Activated naive CD4-positive, alpha-beta T cell treated with anti-CD3 and anti-CD28 coated beads, Interleukin-2, amount 50 U/mL, for 24 hours (primary cell): ENCODE measurements at regions not wholly inside any gene's neighbourhood (a gene's known extent, or its start where the extent isn't known, plus 50 kb on each side); places are given as distances from the start of the nearest gene placed in this dataset.

Experiments used
- H3K27ac Mint-ChIP-seq: one replicate; pipeline ENCODE4 v1.8.0; 2021; ENCODE audit warnings: mild to moderate bottlenecking, mixed read lengths
- H3K27me3 Mint-ChIP-seq: one replicate; pipeline ENCODE4 v1.8.0; 2021; ENCODE audit warnings: mixed read lengths
- H3K36me3 Mint-ChIP-seq: one replicate; pipeline ENCODE4 v1.8.0; 2021; ENCODE audit warnings: mixed read lengths
- H3K4me1 Mint-ChIP-seq: one replicate; pipeline ENCODE4 v1.8.0; 2021; ENCODE audit warnings: mixed read lengths
- H3K4me3 Mint-ChIP-seq: one replicate; pipeline ENCODE4 v1.8.0; 2021; ENCODE audit warnings: mild to moderate bottlenecking, mixed read lengths
- H3K9me3 Mint-ChIP-seq: one replicate; pipeline ENCODE4 v1.8.0; 2021; ENCODE audit warnings: mixed read lengths

DNA sequence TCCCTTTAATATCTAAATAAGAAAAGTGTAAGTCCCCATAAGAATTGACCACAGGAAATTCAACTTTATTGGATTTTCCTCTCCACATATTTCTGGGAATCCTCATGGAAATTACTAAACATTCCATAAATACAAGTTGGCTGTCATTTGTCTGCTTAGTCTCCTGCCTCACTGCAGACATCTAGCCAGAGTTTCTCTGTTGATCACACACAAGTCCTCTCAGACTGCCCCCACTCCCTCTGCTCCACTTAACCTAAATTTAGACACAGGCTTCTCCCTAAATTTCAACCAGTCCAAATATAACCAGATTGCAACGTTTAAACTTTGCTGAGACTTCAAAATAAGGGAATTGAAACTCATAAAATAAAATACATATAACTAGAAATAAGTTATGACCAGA lies 982.1 kb downstream of the DTWD2 start:
- Mint-ChIP-seq H3K36me3 (no peaks in the 10 kb centered on the region), H3K27me3 (no peaks in the 10 kb centered on the region), H3K27ac (no peak overlapping the region), H3K4me1 (no peaks in the 10 kb centered on the region), H3K4me3 (no peak overlapping the region), H3K9me3 (peaks cover 11% of the 10 kb centered on the region)

- no peaks in the 10 kb centered on the region for H3K4me1 Mint-ChIP-seq
- peaks cover 18% of the 10 kb centered on the region for H3K9me3 Mint-ChIP-seq
- H3K36me3 Mint-ChIP-seq = no peaks in the 10 kb centered on the region
- H3K27me3 Mint-ChIP-seq = no peaks in the 10 kb centered on the region
- H3K4me3 Mint-ChIP-seq = no peak overlapping the region
- H3K27ac Mint-ChIP-seq = no peak overlapping the region
Measured at GRCh38 chr5:117999939-118000549, 988.3 kb downstream of the DTWD2 start.

DNA sequence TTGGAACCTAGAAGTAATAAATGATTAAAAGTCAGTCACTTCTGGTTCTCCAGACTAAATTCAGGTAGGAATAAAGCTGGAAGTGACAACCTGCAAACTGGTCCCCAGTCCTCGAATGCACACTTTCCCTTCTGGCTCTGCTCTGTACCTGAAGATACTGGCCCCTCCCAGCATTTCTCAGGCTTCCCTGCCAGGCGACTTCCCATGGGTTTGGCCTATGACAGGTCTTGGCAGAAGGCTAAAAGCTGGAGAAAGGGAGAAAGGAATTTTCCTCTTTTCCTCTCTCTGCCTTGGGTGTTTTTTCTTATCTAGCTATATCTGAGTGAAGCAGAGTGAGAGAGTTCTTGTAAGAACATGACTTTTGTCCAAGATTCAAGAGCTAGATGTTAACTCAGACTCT lies 1005.7 kb downstream of the DTWD2 start:
- no peak overlapping the region for H3K4me3 Mint-ChIP-seq

DNA sequence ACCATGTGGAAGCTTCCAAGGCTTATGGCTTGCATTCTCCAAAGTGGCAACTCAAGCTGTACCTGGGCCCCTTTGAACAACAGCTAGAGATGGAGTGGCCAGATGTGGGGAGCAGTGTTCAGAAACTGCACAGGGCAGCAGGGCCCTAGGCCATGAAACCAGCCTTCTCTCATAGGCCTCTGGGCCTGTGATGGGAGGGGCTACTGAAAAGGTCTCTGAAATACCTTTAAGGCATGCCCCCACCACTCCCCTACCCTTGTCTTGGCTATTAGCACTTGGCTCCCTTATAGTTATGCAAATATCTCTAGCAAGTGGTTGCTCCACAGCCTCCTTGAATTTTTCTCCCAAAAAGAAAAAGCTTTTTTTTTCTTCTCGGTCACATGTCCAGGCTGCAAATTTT lies 1014.6 kb downstream of the DTWD2 start:
- H3K27me3 Mint-ChIP-seq = no peaks in the 10 kb centered on the region
- H3K4me1 Mint-ChIP-seq = no peaks in the 10 kb centered on the region
- H3K36me3 Mint-ChIP-seq = no peaks in the 10 kb centered on the region
- H3K4me3 Mint-ChIP-seq = no peak overlapping the region
- no peak overlapping the region for H3K27ac Mint-ChIP-seq
- peaks cover 8% of the 10 kb centered on the region for H3K9me3 Mint-ChIP-seq

More for the DNA sequence above, 1005.7 kb downstream of the DTWD2 start:
- Mint-ChIP-seq H3K27ac (no peak overlapping the region), H3K27me3 (no peaks in the 10 kb centered on the region), H3K9me3 (peaks cover 5% of the 10 kb centered on the region), H3K4me1 (no peaks in the 10 kb centered on the region), H3K36me3 (no peaks in the 10 kb centered on the region)

GRCh38 chr5:117955831-117956230 lies 1032.5 kb downstream of the DTWD2 start:
- Mint-ChIP-seq H3K4me3 (no peak overlapping the region), H3K27ac (no peak overlapping the region), H3K9me3 (peaks cover 12% of the 10 kb centered on the region), H3K4me1 (no peaks in the 10 kb centered on the region), H3K36me3 (no peaks in the 10 kb centered on the region), H3K27me3 (no peaks in the 10 kb centered on the region)

DNA sequence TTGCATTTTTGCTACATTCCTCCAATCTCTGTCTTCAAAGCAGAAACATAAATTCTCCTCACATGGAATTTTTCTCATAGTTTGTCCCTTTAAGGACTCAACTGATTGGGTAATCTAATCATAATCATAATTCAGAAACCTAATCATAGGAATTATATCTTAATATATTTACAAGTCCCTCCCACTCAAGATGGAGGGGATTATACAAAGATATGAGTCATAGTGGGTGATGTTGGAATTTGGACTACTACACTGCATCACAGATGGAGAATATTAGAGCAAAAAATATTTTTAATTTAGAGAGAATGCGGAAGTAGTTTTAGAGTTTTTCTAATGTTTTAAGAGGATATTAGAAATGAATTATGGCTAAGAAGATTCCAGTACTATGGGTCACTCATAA lies 1034.0 kb downstream of the DTWD2 start:
- H3K36me3 Mint-ChIP-seq = no peaks in the 10 kb centered on the region
- H3K4me1 Mint-ChIP-seq = no peaks in the 10 kb centered on the region
- no peak overlapping the region for H3K4me3 Mint-ChIP-seq
- peaks cover 9% of the 10 kb centered on the region for H3K9me3 Mint-ChIP-seq
- no peaks in the 10 kb centered on the region for H3K27me3 Mint-ChIP-seq
- no peak overlapping the region for H3K27ac Mint-ChIP-seq

DNA sequence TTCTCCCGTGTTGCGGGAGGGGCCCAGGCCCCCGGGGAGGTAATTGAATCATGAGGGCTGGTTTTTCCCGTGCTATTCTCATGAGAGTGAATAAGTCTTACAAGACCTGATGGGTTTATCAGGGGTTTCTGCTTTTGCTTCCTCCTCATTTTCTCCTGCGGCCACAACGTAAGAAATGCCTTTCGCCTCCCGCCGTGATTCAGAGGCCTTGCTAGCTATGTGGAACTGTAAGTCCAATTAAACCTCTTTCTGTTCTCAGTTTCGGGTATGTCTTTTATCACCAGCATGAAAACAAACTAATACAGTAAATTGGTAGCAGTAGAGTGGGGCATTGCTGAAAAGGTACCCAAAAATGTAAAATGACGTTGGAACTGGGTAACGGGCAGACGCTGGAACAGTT lies 1035.1 kb downstream of the DTWD2 start:
- Mint-ChIP-seq H3K4me1 (no peaks in the 10 kb centered on the region), H3K9me3 (peaks cover 9% of the 10 kb centered on the region), H3K36me3 (no peaks in the 10 kb centered on the region), H3K27me3 (no peaks in the 10 kb centered on the region), H3K27ac (no peak overlapping the region), H3K4me3 (no peak overlapping the region)

GRCh38 chr5:117947836-117948235 lies 1040.5 kb downstream of the DTWD2 start:
- Mint-ChIP-seq H3K4me1 (no peaks in the 10 kb centered on the region), H3K27me3 (no peaks in the 10 kb centered on the region), H3K36me3 (no peaks in the 10 kb centered on the region), H3K27ac (no peak overlapping the region), H3K9me3 (peaks cover 5% of the 10 kb centered on the region), H3K4me3 (no peak overlapping the region)

- H3K27ac Mint-ChIP-seq = no peak overlapping the region
- H3K36me3 Mint-ChIP-seq = no peaks in the 10 kb centered on the region
- H3K4me3 Mint-ChIP-seq = no peak overlapping the region
- H3K4me1 Mint-ChIP-seq = no peaks in the 10 kb centered on the region
- H3K27me3 Mint-ChIP-seq = no peaks in the 10 kb centered on the region
- H3K9me3 Mint-ChIP-seq = peaks cover 5% of the 10 kb centered on the region
Measured at GRCh38 chr5:117947121-117947520, 1041.2 kb downstream of the DTWD2 start.

- no peaks in the 10 kb centered on the region for H3K27me3 Mint-ChIP-seq
- peaks cover 5% of the 10 kb centered on the region for H3K9me3 Mint-ChIP-seq
- H3K36me3 Mint-ChIP-seq = no peaks in the 10 kb centered on the region
- no peak overlapping the region for H3K4me3 Mint-ChIP-seq
- H3K27ac Mint-ChIP-seq = no peak overlapping the region
- H3K4me1 Mint-ChIP-seq = no peaks in the 10 kb centered on the region
Measured at GRCh38 chr5:117945258-117945657, 1043.1 kb downstream of the DTWD2 start.

DNA sequence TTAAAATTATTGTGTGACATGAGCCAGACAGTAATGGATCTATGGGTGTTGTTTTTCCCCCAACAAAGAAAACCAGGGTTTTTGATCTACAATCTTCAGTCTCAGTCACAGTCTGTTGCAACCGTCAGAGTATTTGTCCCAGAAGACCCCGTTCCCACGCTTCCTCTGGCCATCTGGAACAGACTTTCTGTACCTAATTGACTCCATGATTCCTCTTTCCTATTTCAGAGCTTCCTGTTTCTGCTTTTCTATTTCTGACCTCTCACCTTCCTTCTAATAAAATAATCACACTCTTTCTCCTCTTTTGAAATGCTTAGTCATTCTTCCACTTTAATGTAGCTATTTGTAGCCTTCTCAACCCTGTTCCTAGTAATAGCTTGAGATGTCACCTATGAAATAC lies 1044.8 kb downstream of the DTWD2 start:
- H3K4me3 Mint-ChIP-seq = no peak overlapping the region
- H3K9me3 Mint-ChIP-seq = no peaks in the 10 kb centered on the region
- no peaks in the 10 kb centered on the region for H3K36me3 Mint-ChIP-seq

DNA sequence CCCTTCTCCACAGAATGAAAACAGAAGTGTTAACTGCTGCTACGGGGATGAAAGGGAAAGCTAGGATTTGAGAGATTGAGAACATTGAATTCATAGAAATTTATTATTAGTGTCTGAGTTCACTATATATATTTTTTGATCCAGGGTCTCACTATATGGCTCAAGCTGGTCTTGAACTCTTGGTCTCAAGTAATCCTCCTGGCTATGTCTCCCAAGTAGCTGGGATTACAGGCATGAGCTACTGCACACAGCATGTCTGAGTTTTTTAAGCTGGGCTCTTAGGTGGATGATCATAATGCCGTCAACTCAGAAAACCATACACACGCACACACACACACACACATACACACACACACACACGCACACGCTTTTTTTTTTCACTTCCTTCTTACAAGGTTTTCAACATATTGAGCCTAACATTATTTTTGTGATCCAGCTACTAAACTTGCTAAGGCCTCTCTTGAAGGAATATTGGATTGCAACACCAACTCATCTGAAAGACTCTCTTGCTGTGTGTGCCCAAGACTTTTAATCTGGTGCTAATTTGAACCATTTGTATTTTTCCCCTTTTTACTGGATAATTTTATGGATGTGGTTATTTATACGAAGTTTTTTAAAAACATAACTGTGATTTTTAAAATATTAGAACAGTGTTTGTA lies 1045.4 kb downstream of the DTWD2 start:
- Mint-ChIP-seq H3K27me3 (no peaks in the 10 kb centered on the region), H3K36me3 (no peaks in the 10 kb centered on the region), H3K4me3 (no peak overlapping the region), H3K4me1 (no peaks in the 10 kb centered on the region), H3K27ac (no peak overlapping the region), H3K9me3 (no peaks in the 10 kb centered on the region)

More for the DNA sequence above, 1044.8 kb downstream of the DTWD2 start:
- Mint-ChIP-seq H3K4me1 (no peaks in the 10 kb centered on the region), H3K27me3 (no peaks in the 10 kb centered on the region), H3K27ac (no peak overlapping the region)

- Mint-ChIP-seq H3K27ac (no peak overlapping the region), H3K9me3 (no peaks in the 10 kb centered on the region), H3K4me1 (no peaks in the 10 kb centered on the region), H3K36me3 (no peaks in the 10 kb centered on the region), H3K4me3 (no peak overlapping the region), H3K27me3 (no peaks in the 10 kb centered on the region)
Measured at GRCh38 chr5:117893211-117893610, 1095.1 kb downstream of the DTWD2 start.

GRCh38 chr5:117892360-117892759 lies 1096.0 kb downstream of the DTWD2 start:
- no peaks in the 10 kb centered on the region for H3K27me3 Mint-ChIP-seq
- H3K4me3 Mint-ChIP-seq = no peak overlapping the region
- H3K27ac Mint-ChIP-seq = no peak overlapping the region
- H3K36me3 Mint-ChIP-seq = no peaks in the 10 kb centered on the region
- no peaks in the 10 kb centered on the region for H3K9me3 Mint-ChIP-seq
- H3K4me1 Mint-ChIP-seq = no peaks in the 10 kb centered on the region

- H3K4me3 Mint-ChIP-seq = no peak overlapping the region
- H3K27ac Mint-ChIP-seq = no peak overlapping the region
- H3K27me3 Mint-ChIP-seq = no peaks in the 10 kb centered on the region
- H3K36me3 Mint-ChIP-seq = no peaks in the 10 kb centered on the region
- no peaks in the 10 kb centered on the region for H3K4me1 Mint-ChIP-seq
- H3K9me3 Mint-ChIP-seq = no peaks in the 10 kb centered on the region
Measured at GRCh38 chr5:117889596-117889995, 1098.8 kb downstream of the DTWD2 start.

GRCh38 chr5:117888688-117889087 lies 1099.7 kb downstream of the DTWD2 start:
- H3K36me3 Mint-ChIP-seq = no peaks in the 10 kb centered on the region
- no peaks in the 10 kb centered on the region for H3K9me3 Mint-ChIP-seq
- H3K4me1 Mint-ChIP-seq = no peaks in the 10 kb centered on the region
- no peak overlapping the region for H3K27ac Mint-ChIP-seq
- no peak overlapping the region for H3K4me3 Mint-ChIP-seq
- H3K27me3 Mint-ChIP-seq = no peaks in the 10 kb centered on the region
